ENCODE measurements at regions not wholly inside any gene's neighbourhood (a gene's known extent, or its start where the extent isn't known, plus 50 kb on each side); places are given as distances from the start of the nearest gene placed in this dataset.

- Histone ChIP-seq H3K9me3 (no peaks in the 10 kb centered on the region), H3K27ac (no peak overlapping the region), H3K36me3 (no peaks in the 10 kb centered on the region), H3K4me1 (no peaks in the 10 kb centered on the region), H3K27me3 (no peaks in the 10 kb centered on the region), H3K4me3 (no peak overlapping the region)
- DNase-seq, result no peak
- TF ChIP-seq CTCF (IDR thresholded peaks at IDR 0.05), result no peak
- intact Hi-C loops (cut with DNase I; ENCODE audit: low total_unique reads), result no loop called here
Measured at GRCh38 chr12:118749646-118750045, 231.7 kb upstream of the SRRM4 start.

GRCh38 chr12:118750666-118751065 lies 230.7 kb upstream of the SRRM4 start:
- Histone ChIP-seq H3K27ac (no peak overlapping the region), H3K4me3 (no peak overlapping the region), H3K9me3 (no peaks in the 10 kb centered on the region), H3K36me3 (no peaks in the 10 kb centered on the region), H3K27me3 (no peaks in the 10 kb centered on the region), H3K4me1 (no peaks in the 10 kb centered on the region)
- no peak for DNase-seq
- intact Hi-C loops (cut with DNase I; ENCODE audit: low total_unique reads), result no loop called here
- TF ChIP-seq CTCF (IDR thresholded peaks at IDR 0.05), result no peak

GRCh38 chr12:118751355-118751754 lies 230.0 kb upstream of the SRRM4 start:
- no peaks in the 10 kb centered on the region for H3K36me3 ChIP-seq
- H3K27ac ChIP-seq, result no peak overlapping the region
- no peak overlapping the region for H3K4me3 ChIP-seq
- intact Hi-C loops (cut with DNase I; ENCODE audit: low total_unique reads), result no loop called here
- H3K4me1 ChIP-seq, result no peaks in the 10 kb centered on the region
- DNase-seq, result no peak
- TF ChIP-seq CTCF (IDR thresholded peaks at IDR 0.05), result no peak
- H3K9me3 ChIP-seq, result no peaks in the 10 kb centered on the region
- H3K27me3 ChIP-seq, result no peaks in the 10 kb centered on the region

- no peak for DNase-seq
- TF ChIP-seq CTCF (IDR thresholded peaks at IDR 0.05), result no peak
- Histone ChIP-seq H3K27ac (no peak overlapping the region), H3K9me3 (no peaks in the 10 kb centered on the region), H3K4me3 (no peak overlapping the region), H3K36me3 (no peaks in the 10 kb centered on the region), H3K27me3 (no peaks in the 10 kb centered on the region), H3K4me1 (no peaks in the 10 kb centered on the region)
- intact Hi-C loops (cut with DNase I; ENCODE audit: low total_unique reads), result no loop called here
Measured at GRCh38 chr12:118760623-118761022, 220.7 kb upstream of the SRRM4 start.

- no peak for DNase-seq
- H3K4me3 ChIP-seq, result no peak overlapping the region
- no peaks in the 10 kb centered on the region for H3K36me3 ChIP-seq
- H3K9me3 ChIP-seq, result no peaks in the 10 kb centered on the region
- H3K27me3 ChIP-seq, result no peaks in the 10 kb centered on the region
- intact Hi-C loops (cut with DNase I; ENCODE audit: low total_unique reads), result no loop called here
- no peak overlapping the region for H3K27ac ChIP-seq
- H3K4me1 ChIP-seq, result no peaks in the 10 kb centered on the region
- no peak for TF ChIP-seq CTCF (IDR thresholded peaks at IDR 0.05)
Measured at GRCh38 chr12:118763234-118763633, 218.1 kb upstream of the SRRM4 start.

All from tibial artery (tissue), 4 donors.